Muscle layer of duodenum (tissue), 2 donors: ENCODE measurements at regions not wholly inside any gene's neighbourhood (a gene's known extent, or its start where the extent isn't known, plus 50 kb on each side); places are given as distances from the start of the nearest gene placed in this dataset.

ENCODE experiments used
- H3K27ac ChIP-seq: one replicate; pipeline ENCODE4 v1.7.0; 2013; ENCODE audit warnings: mild to moderate bottlenecking, low read length
- H3K27me3 ChIP-seq: one replicate; pipeline ENCODE4 v1.7.0; 2013; ENCODE audit warnings: low read depth, mild to moderate bottlenecking, control low read depth, low read length
- H3K36me3 ChIP-seq, 2 donors: one replicate each; pipeline ENCODE4 v1.7.0; 2013; ENCODE audit warnings: low read length in 2 of 2, control low read depth in 1 of 2, mild to moderate bottlenecking in 1 of 2; ENCODE audit not compliant: insufficient read depth in 2 of 2, control insufficient read depth in 1 of 2
- H3K4me1 ChIP-seq, 2 donors: one replicate each; pipeline ENCODE4 v1.7.0; 2013; ENCODE audit warnings: low read length in 2 of 2, mild to moderate bottlenecking in 2 of 2, control low read depth in 1 of 2, moderate library complexity in 1 of 2; ENCODE audit not compliant: insufficient read depth in 2 of 2, control insufficient read depth in 1 of 2
- H3K4me3 ChIP-seq, 2 donors: one replicate each; pipeline ENCODE4 v1.7.0; 2013; ENCODE audit warnings: low read length in 2 of 2, low read depth in 1 of 2, mild to moderate bottlenecking in 1 of 2
- H3K9me3 ChIP-seq, 2 donors: one replicate each; pipeline ENCODE4 v1.7.0; 2013; ENCODE audit warnings: low read length in 2 of 2, control low read depth in 1 of 2, mild to moderate bottlenecking in 1 of 2; ENCODE audit not compliant: control insufficient read depth in 1 of 2
- donor health status: healthy.

GRCh38 chr4:23165669-23166068, 472.9 kb downstream of the GBA3 start:
- Histone ChIP-seq H3K4me1 (peaks cover 0 to 5% of the 10 kb centered on the region in 2 donors), H3K9me3 (no peaks in the 10 kb centered on the region), H3K4me3 (no peak overlapping the region), H3K27me3 (no peaks in the 10 kb centered on the region), H3K27ac (no peak overlapping the region), H3K36me3 (no peaks in the 10 kb centered on the region)

DNA sequence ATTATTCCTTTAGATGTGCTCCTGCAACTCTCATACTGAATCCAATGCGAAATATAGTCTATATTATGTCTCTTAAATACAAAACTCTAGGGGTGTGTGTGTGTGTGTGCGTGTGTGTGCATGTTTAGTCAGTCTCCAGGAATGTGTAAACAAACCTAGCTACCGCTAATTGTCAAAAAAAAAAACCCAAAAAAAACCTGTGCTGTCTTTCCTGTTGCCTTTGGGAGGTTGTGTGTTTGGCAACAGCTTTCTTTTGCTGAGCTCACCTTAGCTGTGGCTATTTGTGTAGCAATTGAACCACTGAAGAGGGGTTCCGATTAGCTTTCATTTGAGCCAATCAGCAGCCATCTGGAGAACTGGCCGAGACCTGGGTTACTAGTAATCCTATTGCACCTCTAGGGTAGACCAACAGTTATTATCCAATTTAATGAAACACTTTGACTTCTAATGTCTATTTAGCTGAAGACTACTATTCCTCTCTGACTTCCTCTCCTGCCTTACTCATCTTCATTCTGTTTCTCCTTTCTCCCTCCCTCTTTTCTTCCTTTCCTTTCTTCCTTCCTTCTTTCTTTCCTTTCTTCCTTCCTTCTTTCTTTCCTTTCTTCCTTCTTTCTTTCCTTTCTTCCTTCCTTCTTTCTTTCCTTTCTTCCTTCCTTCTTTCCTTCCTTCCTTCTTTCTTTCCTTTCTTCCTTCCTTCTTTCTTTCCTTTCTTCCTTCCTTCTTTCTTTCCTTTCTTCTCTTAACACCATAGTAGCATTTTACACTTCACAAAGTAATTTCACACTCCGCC, 471.1 kb downstream of the GBA3 start:
- no peaks in the 10 kb centered on the region for H3K36me3 ChIP-seq
- H3K27me3 ChIP-seq, result no peaks in the 10 kb centered on the region
- no peak overlapping the region for H3K4me3 ChIP-seq
- no peaks in the 10 kb centered on the region for H3K9me3 ChIP-seq
- H3K4me1 ChIP-seq, result no peaks in the 10 kb centered on the region
- no peak overlapping the region for H3K27ac ChIP-seq

DNA sequence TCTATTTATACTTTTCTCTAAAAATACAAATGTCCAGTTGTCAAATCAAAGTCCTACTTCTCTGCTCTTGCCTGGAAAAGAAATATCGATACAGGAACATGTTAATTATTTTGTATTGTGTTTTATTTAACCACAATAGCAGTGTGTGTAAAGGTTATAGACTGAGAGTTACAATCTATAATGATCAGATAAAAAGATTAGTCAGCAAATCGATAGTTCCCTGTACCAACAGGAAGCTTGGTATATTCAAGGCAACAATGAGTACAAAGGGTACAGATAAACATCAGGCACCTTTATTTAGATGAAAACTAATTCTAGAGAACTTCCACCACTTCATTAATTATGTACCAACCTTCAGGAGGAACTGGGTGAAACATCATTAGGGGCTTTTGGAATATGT, 469.5 kb downstream of the GBA3 start:
- Histone ChIP-seq H3K36me3 (no peaks in the 10 kb centered on the region), H3K9me3 (no peaks in the 10 kb centered on the region), H3K27ac (no peak overlapping the region), H3K4me3 (no peak overlapping the region), H3K27me3 (no peaks in the 10 kb centered on the region), H3K4me1 (no peaks in the 10 kb centered on the region)

DNA sequence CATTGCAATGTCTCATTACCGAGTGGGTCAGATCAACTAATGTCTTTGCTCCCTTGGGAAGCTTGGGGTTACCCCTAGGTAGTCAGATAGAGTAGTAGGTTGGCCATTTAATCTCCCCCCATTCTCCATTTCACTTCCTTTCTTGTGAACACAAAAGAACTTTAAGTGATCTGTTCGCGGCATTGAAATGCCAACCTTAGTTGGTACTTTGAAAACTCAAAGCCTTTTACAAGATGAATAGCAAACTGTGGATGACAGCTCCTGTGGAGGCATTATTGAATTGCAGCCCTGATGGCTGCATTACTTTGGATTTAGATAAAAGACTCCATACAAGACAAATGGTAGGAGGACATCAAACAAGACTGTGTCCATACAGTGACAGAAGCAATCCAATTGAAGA, 469.1 kb downstream of the GBA3 start:
- Histone ChIP-seq H3K27ac (no peak overlapping the region), H3K4me3 (no peak overlapping the region), H3K36me3 (no peaks in the 10 kb centered on the region), H3K4me1 (no peaks in the 10 kb centered on the region), H3K27me3 (no peaks in the 10 kb centered on the region), H3K9me3 (no peaks in the 10 kb centered on the region)

- no peak overlapping the region for H3K27ac ChIP-seq
- no peaks in the 10 kb centered on the region for H3K4me1 ChIP-seq
- H3K9me3 ChIP-seq, result no peaks in the 10 kb centered on the region
- no peaks in the 10 kb centered on the region for H3K27me3 ChIP-seq
- H3K4me3 ChIP-seq, result no peak overlapping the region
- no peaks in the 10 kb centered on the region for H3K36me3 ChIP-seq
Observed at GRCh38 chr4:23153076-23153475, 460.3 kb downstream of the GBA3 start.

DNA sequence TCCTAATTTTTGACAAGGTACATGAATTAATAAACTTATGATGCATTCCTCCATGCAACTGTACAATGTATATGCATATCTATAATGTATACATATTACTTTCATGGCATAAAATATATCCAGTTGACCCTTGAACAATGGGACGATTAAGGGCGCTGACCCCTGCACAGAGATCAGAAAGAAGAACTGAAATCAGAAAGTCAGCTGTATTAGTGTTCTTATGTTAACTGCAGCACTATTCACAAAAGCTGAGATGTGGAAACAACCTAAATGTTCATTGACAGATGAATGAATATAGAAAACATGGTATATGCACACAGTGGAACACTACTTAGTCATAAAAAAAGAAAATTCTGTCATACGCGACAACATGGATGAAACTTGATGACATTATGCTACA, 457.1 kb downstream of the GBA3 start:
- H3K9me3 ChIP-seq, result no peaks in the 10 kb centered on the region
- H3K4me3 ChIP-seq, result no peak overlapping the region
- H3K4me1 ChIP-seq, result no peaks in the 10 kb centered on the region
- H3K36me3 ChIP-seq, result no peaks in the 10 kb centered on the region
- H3K27ac ChIP-seq, result no peak overlapping the region
- no peaks in the 10 kb centered on the region for H3K27me3 ChIP-seq

- Histone ChIP-seq H3K27ac (no peak overlapping the region), H3K4me3 (no peak overlapping the region), H3K27me3 (no peaks in the 10 kb centered on the region), H3K9me3 (no peaks in the 10 kb centered on the region), H3K36me3 (no peaks in the 10 kb centered on the region), H3K4me1 (no peaks in the 10 kb centered on the region)
Observed at GRCh38 chr4:23144707-23145106, 452.0 kb downstream of the GBA3 start.

- Histone ChIP-seq H3K36me3 (no peaks in the 10 kb centered on the region), H3K27me3 (no peaks in the 10 kb centered on the region), H3K9me3 (no peaks in the 10 kb centered on the region), H3K27ac (no peak overlapping the region), H3K4me3 (no peak overlapping the region), H3K4me1 (no peaks in the 10 kb centered on the region)
Observed at GRCh38 chr4:23135792-23136645, 443.3 kb downstream of the GBA3 start.

- H3K4me1 ChIP-seq, result no peaks in the 10 kb centered on the region
- no peak overlapping the region for H3K4me3 ChIP-seq
- H3K27ac ChIP-seq, result no peak overlapping the region
- no peaks in the 10 kb centered on the region for H3K27me3 ChIP-seq
- H3K36me3 ChIP-seq, result no peaks in the 10 kb centered on the region
- H3K9me3 ChIP-seq, result no peaks in the 10 kb centered on the region
Observed at GRCh38 chr4:23134331-23134730, 441.6 kb downstream of the GBA3 start.

GRCh38 chr4:23130845-23131244, 438.1 kb downstream of the GBA3 start:
- Histone ChIP-seq H3K4me1 (no peaks in the 10 kb centered on the region), H3K9me3 (no peaks in the 10 kb centered on the region), H3K36me3 (no peaks in the 10 kb centered on the region), H3K27me3 (no peaks in the 10 kb centered on the region), H3K4me3 (no peak overlapping the region), H3K27ac (no peak overlapping the region)

GRCh38 chr4:23125118-23125517, 432.4 kb downstream of the GBA3 start:
- no peak overlapping the region for H3K27ac ChIP-seq
- no peaks in the 10 kb centered on the region for H3K36me3 ChIP-seq
- no peaks in the 10 kb centered on the region for H3K9me3 ChIP-seq
- H3K4me1 ChIP-seq, result no peaks in the 10 kb centered on the region
- H3K4me3 ChIP-seq, result no peak overlapping the region
- no peaks in the 10 kb centered on the region for H3K27me3 ChIP-seq
